Hepatic stellate cell (primary cell): ENCODE measurements at regions not wholly inside any gene's neighbourhood (a gene's known extent, or its start where the extent isn't known, plus 50 kb on each side); places are given as distances from the start of the nearest gene placed in this dataset.

ENCODE experiments used
- DNase-seq: peaks from one replicate; pipeline ENCODE4 v3.0.0; 2011; ENCODE audit warnings: low spot score

GRCh38 chr1:30419831-30420230, 303.6 kb downstream of the MATN1 start:
- no peak for DNase-seq

- no peak for DNase-seq
Observed at GRCh38 chr1:30418939-30419720, 304.3 kb downstream of the MATN1 start.

- peak; percentile 2 for DNase-seq
Observed at GRCh38 chr1:30418061-30418938, 305.1 kb downstream of the MATN1 start.

- no peak for DNase-seq
Observed at GRCh38 chr1:30417701-30418046, 305.7 kb downstream of the MATN1 start.

- DNase-seq: peak; percentile 1
Observed at GRCh38 chr1:30417001-30417700, 306.2 kb downstream of the MATN1 start.

- no peak for DNase-seq
Observed at GRCh38 chr1:30416221-30416820, 307.1 kb downstream of the MATN1 start.

- DNase-seq: no peak
Observed at GRCh38 chr1:30415171-30415940, 308.0 kb downstream of the MATN1 start.

- DNase-seq: no peak
Observed at GRCh38 chr1:30414851-30415165, 308.6 kb downstream of the MATN1 start.

- DNase-seq: no peak
Observed at GRCh38 chr1:30414086-30414850, 309.1 kb downstream of the MATN1 start.

- DNase-seq: no peak
Observed at GRCh38 chr1:30413606-30414005, 309.8 kb downstream of the MATN1 start.

GRCh38 chr1:30413111-30413440, 310.3 kb downstream of the MATN1 start:
- no peak for DNase-seq

GRCh38 chr1:30412241-30413110, 310.9 kb downstream of the MATN1 start:
- no peak for DNase-seq

GRCh38 chr1:30411206-30411605, 312.2 kb downstream of the MATN1 start:
- DNase-seq: no peak

- no peak for DNase-seq
Observed at GRCh38 chr1:30410153-30410851, 313.1 kb downstream of the MATN1 start.

- no peak for DNase-seq
Observed at GRCh38 chr1:30409476-30410152, 313.8 kb downstream of the MATN1 start.

- DNase-seq: no peak
Observed at GRCh38 chr1:30407865-30408580, 315.4 kb downstream of the MATN1 start.

GRCh38 chr1:30406996-30407864, 316.2 kb downstream of the MATN1 start:
- DNase-seq: no peak
